CD4-positive, alpha-beta T cell (primary cell): ENCODE measurements at regions not wholly inside any gene's neighbourhood (a gene's known extent, or its start where the extent isn't known, plus 50 kb on each side); places are given as distances from the start of the nearest gene placed in this dataset.

Source experiments
- ATAC-seq: fragments of 200-7000 bp; cut with Tn5 transposase; one replicate; pipeline ENCODE4 v1.10.0; 2022; ENCODE audit warnings: mild to moderate bottlenecking; ENCODE audit not compliant: poor library complexity
- CTCF ChIA-PET: fragments of 350-600 bp; sonication (Branson Sonifier 250); formaldehyde crosslinking; loops from one replicate; lab custom pipeline; 2021; ENCODE audit warnings: antibody characterized with exemption, inconsistent platforms; lab: Charles Lee
- POLR2A ChIA-PET: fragments of 350-600 bp; sonication (Branson Sonifier 250); formaldehyde crosslinking; loops from one replicate; lab custom pipeline; 2021; ENCODE audit warnings: antibody characterized with exemption, inconsistent platforms; lab: Charles Lee
- DNase-seq, 14 experiments: peaks; one replicate each; pipeline ENCODE4 v3.0.0-alpha.2; 2013 to 2020; ENCODE audit warnings: mixed read lengths in 2 of 14
- H3K27ac ChIP-seq, 2 donors: one replicate each; pipeline versions ENCODE4 v1.5.1 to v1.7.0; 2013; ENCODE audit warnings: low read length in 2 of 2, low read depth in 1 of 2, mild to moderate bottlenecking in 1 of 2
- H3K27me3 ChIP-seq, 2 experiments: 1 replicate in 1 of 2; 2 replicates in 1 of 2; pipeline versions ENCODE4 v1.6.1 to v1.7.0; 2013; ENCODE audit warnings: low read length in 2 of 2, control low read depth in 1 of 2, mild to moderate bottlenecking in 1 of 2, moderate library complexity in 1 of 2; ENCODE audit not compliant: insufficient read depth in 2 of 2, control insufficient read depth in 1 of 2
- H3K36me3 ChIP-seq: one replicate; pipeline ENCODE4 v1.6.1; 2013; ENCODE audit warnings: low read length, control low read depth; ENCODE audit not compliant: insufficient read depth
- H3K4me1 ChIP-seq: one replicate; pipeline ENCODE4 v1.6.1; 2013; ENCODE audit warnings: low read length, control low read depth; ENCODE audit not compliant: insufficient read depth
- H3K4me3 ChIP-seq: one replicate; pipeline ENCODE4 v1.5.1; 2013; ENCODE audit warnings: mild to moderate bottlenecking, low read length, moderate library complexity
- H3K9me3 ChIP-seq, 2 experiments: 1 replicate in 1 of 2; 2 replicates in 1 of 2; pipeline versions ENCODE4 v1.6.1 to v1.7.0; 2013; ENCODE audit warnings: low read length in 2 of 2, mild to moderate bottlenecking in 2 of 2, control low read depth in 1 of 2, moderate library complexity in 1 of 2; ENCODE audit not compliant: control insufficient read depth in 1 of 2, insufficient read depth in 1 of 2
- H3K27ac Mint-ChIP-seq: one replicate; pipeline ENCODE4 v1.8.0; 2020; ENCODE audit warnings: mixed read lengths
- H3K27me3 Mint-ChIP-seq: one replicate; pipeline ENCODE4 v1.8.0; 2021; ENCODE audit warnings: mixed read lengths
- H3K36me3 Mint-ChIP-seq: one replicate; pipeline ENCODE4 v1.8.0; 2021; ENCODE audit warnings: low read depth, mixed read lengths
- H3K4me1 Mint-ChIP-seq: one replicate; pipeline ENCODE4 v1.8.0; 2021; ENCODE audit warnings: low read depth, mixed read lengths
- H3K4me3 Mint-ChIP-seq: one replicate; pipeline ENCODE4 v1.8.0; 2020; ENCODE audit warnings: mild to moderate bottlenecking, mixed read lengths
- H3K9me3 Mint-ChIP-seq: one replicate; pipeline ENCODE4 v1.8.0; 2020; ENCODE audit warnings: mixed read lengths
- CTCF ChIP-seq: fragments of 200-600 bp; IDR thresholded peaks from one replicate; pipeline ENCODE4 v1.8.0; 2022; ENCODE audit warnings: antibody characterized with exemption, mild to moderate bottlenecking
- intact Hi-C, 2 experiments: fragments of 100-400 bp; cut with DNase I in 1 of 2; cut with micrococcal nuclease in 1 of 2; formaldehyde crosslinking; loops; one replicate each; pipeline versions ENCODE4 v1.15.1 to v1.9.0; 2023 to 2025; cut with DNase I, micrococcal nuclease

- Mint-ChIP-seq H3K27me3 (no peaks in the 10 kb centered on the region), H3K9me3 (no peaks in the 10 kb centered on the region), H3K27ac (no peak overlapping the region), H3K4me1 (no peaks in the 10 kb centered on the region), H3K4me3 (no peak overlapping the region), H3K36me3 (no peaks in the 10 kb centered on the region)
- Histone ChIP-seq H3K27me3 (no peaks in the 10 kb centered on the region), H3K9me3 (no peaks in the 10 kb centered on the region), H3K4me3 (no peak overlapping the region), H3K27ac (no peak overlapping the region), H3K4me1 (no peaks in the 10 kb centered on the region), H3K36me3 (no peaks in the 10 kb centered on the region)
- ATAC-seq (no peak), DNase-seq (no peak)
- intact Hi-C loops: no loop called here
- CTCF ChIA-PET: no interaction called here
- no peak for TF ChIP-seq CTCF
- POLR2A ChIA-PET: no interaction called here
These were observed 240.3 kb upstream of the KLF6 start for GRCh38 chr10:4025339-4025738.

- Mint-ChIP-seq H3K9me3 (no peaks in the 10 kb centered on the region), H3K4me3 (no peak overlapping the region), H3K36me3 (no peaks in the 10 kb centered on the region), H3K4me1 (no peaks in the 10 kb centered on the region), H3K27ac (no peak overlapping the region), H3K27me3 (no peaks in the 10 kb centered on the region)
- ChIA-PET POLR2A (no interaction called here), CTCF (no interaction called here)
- Histone ChIP-seq H3K27ac (no peak overlapping the region), H3K4me3 (no peak overlapping the region), H3K27me3 (no peaks in the 10 kb centered on the region), H3K4me1 (no peaks in the 10 kb centered on the region), H3K9me3 (no peaks in the 10 kb centered on the region), H3K36me3 (no peaks in the 10 kb centered on the region)
- TF ChIP-seq CTCF: no peak
- no peak for ATAC-seq
- intact Hi-C loops: no loop called here
- DNase-seq: no peak
These were observed 239.7 kb upstream of the KLF6 start for GRCh38 chr10:4024516-4025245.

- no peak overlapping the region for H3K27ac ChIP-seq
- CTCF ChIA-PET: no interaction called here
- no peaks in the 10 kb centered on the region for H3K4me1 ChIP-seq
- no peak for DNase-seq
- H3K4me1 Mint-ChIP-seq: no peaks in the 10 kb centered on the region
- no peaks in the 10 kb centered on the region for H3K36me3 ChIP-seq
- no peak overlapping the region for H3K4me3 Mint-ChIP-seq
- H3K27ac Mint-ChIP-seq: no peak overlapping the region
- H3K4me3 ChIP-seq: no peak overlapping the region
- POLR2A ChIA-PET: no interaction called here
- H3K9me3 Mint-ChIP-seq: no peaks in the 10 kb centered on the region
- intact Hi-C loops: no loop called here
- TF ChIP-seq CTCF: no peak
- no peaks in the 10 kb centered on the region for H3K27me3 ChIP-seq
- no peaks in the 10 kb centered on the region for H3K27me3 Mint-ChIP-seq
- ATAC-seq: no peak
- no peaks in the 10 kb centered on the region for H3K9me3 ChIP-seq
- no peaks in the 10 kb centered on the region for H3K36me3 Mint-ChIP-seq
These were observed 239.0 kb upstream of the KLF6 start for GRCh38 chr10:4024027-4024426.
